HepG2 (cell line): ENCODE measurements at regions not wholly inside any gene's neighbourhood (a gene's known extent, or its start where the extent isn't known, plus 50 kb on each side); places are given as distances from the start of the nearest gene placed in this dataset.
"Not testable (repeated sequence)": the region's sequence is repeated elsewhere in the genome, so short reads cannot be mapped to it uniquely, and the experiment has no call there.

Source experiments
- CTCF ChIP-seq: sonication (generic); formaldehyde crosslinking; IDR thresholded peaks from 2 replicates; pipeline ENCODE4 v1.5.0; 2020; ENCODE audit warnings: mild to moderate bottlenecking, missing genetic modification reagents, moderate library complexity
- SRSF4 ChIP-seq: fragments of 200-400 bp; formaldehyde crosslinking; IDR thresholded peaks from one replicate; pipeline ENCODE4 v1.6.1; 2018; ENCODE audit warnings: mild to moderate bottlenecking, low read depth, low read length, moderate library complexity; ENCODE audit not compliant: poor library complexity, severe bottlenecking

- TF ChIP-seq SRSF4; CTCF (CRISPR knock-in tag): not testable (repeated sequence)
These were observed 179.0 kb upstream of the TPTE start for GRCh38 chr21:10342261-10342956.
